DMS53 (cell line): ENCODE measurements at regions not wholly inside any gene's neighbourhood (a gene's known extent, or its start where the extent isn't known, plus 50 kb on each side); places are given as distances from the start of the nearest gene placed in this dataset.
A peak's percentile ranks its signal among the peaks of the same experiment; 100 is the strongest.
"Not testable (repeated sequence)": the region's sequence is repeated elsewhere in the genome, so short reads cannot be mapped to it uniquely, and the experiment has no call there.

Experiments
- DNase-seq: peaks from one replicate; lab custom pipeline; 2025; lab: John Stamatoyannopoulos, UW

GRCh38 chr20:6321235-6321634 is 198.4 kb upstream of the FERMT1 start:
- peak; percentile 66 for DNase-seq

GRCh38 chr20:6311841-6312655 is 189.2 kb upstream of the FERMT1 start:
- DNase-seq, result no peak

- DNase-seq, result no peak
These were observed 188.3 kb upstream of the FERMT1 start for GRCh38 chr20:6311097-6311496.

GRCh38 chr20:6305536-6305935 is 182.7 kb upstream of the FERMT1 start:
- no peak for DNase-seq

GRCh38 chr20:6302041-6302440 is 179.2 kb upstream of the FERMT1 start:
- no peak for DNase-seq

GRCh38 chr20:6299456-6299855 is 176.6 kb upstream of the FERMT1 start:
- peak; percentile 13 for DNase-seq

- no peak for DNase-seq
These were observed 175.2 kb upstream of the FERMT1 start for GRCh38 chr20:6298049-6298448.

- no peak for DNase-seq
These were observed 173.0 kb upstream of the FERMT1 start for GRCh38 chr20:6295867-6296256.

GRCh38 chr20:6295127-6295866 is 172.5 kb upstream of the FERMT1 start:
- DNase-seq, result no peak

- no peak for DNase-seq
These were observed 164.6 kb upstream of the FERMT1 start for GRCh38 chr20:6287471-6287870.

- peak; percentile 33 for DNase-seq
These were observed 159.8 kb upstream of the FERMT1 start for GRCh38 chr20:6282642-6283041.

GRCh38 chr20:6277661-6278240 is 154.9 kb upstream of the FERMT1 start:
- no peak for DNase-seq

GRCh38 chr20:6270404-6270803 is 147.6 kb upstream of the FERMT1 start:
- DNase-seq, result not testable (repeated sequence)

GRCh38 chr20:6269168-6269873 is 146.5 kb upstream of the FERMT1 start:
- DNase-seq, result no peak

GRCh38 chr20:6265204-6265904 is 142.5 kb upstream of the FERMT1 start:
- peak; percentile 78 for DNase-seq

GRCh38 chr20:6253396-6253795 is 130.6 kb upstream of the FERMT1 start:
- DNase-seq, result no peak

- DNase-seq, result no peak
These were observed 122.6 kb upstream of the FERMT1 start for GRCh38 chr20:6245436-6245835.

- DNase-seq, result no peak
These were observed 118.8 kb upstream of the FERMT1 start for GRCh38 chr20:6241591-6241990.

GRCh38 chr20:6240059-6240458 is 117.2 kb upstream of the FERMT1 start:
- DNase-seq, result no peak

GRCh38 chr20:6238421-6238820 is 115.6 kb upstream of the FERMT1 start:
- DNase-seq, result no peak

GRCh38 chr20:6235510-6235909 is 112.7 kb upstream of the FERMT1 start:
- no peak for DNase-seq

GRCh38 chr20:6232436-6232835 is 109.6 kb upstream of the FERMT1 start:
- DNase-seq, result no peak
